CD4-positive, alpha-beta T cell treated with Interleukin-10 for 1 hour (primary cell): ENCODE measurements at regions not wholly inside any gene's neighbourhood (a gene's known extent, or its start where the extent isn't known, plus 50 kb on each side); places are given as distances from the start of the nearest gene placed in this dataset.

ENCODE experiments used
- DNase-seq: peaks from one replicate; pipeline ENCODE4 v3.0.0-alpha.2; 2020

GRCh38 chr1:38326856-38327255 is 280.3 kb upstream of the POU3F1 start:
- no peak for DNase-seq

DNA sequence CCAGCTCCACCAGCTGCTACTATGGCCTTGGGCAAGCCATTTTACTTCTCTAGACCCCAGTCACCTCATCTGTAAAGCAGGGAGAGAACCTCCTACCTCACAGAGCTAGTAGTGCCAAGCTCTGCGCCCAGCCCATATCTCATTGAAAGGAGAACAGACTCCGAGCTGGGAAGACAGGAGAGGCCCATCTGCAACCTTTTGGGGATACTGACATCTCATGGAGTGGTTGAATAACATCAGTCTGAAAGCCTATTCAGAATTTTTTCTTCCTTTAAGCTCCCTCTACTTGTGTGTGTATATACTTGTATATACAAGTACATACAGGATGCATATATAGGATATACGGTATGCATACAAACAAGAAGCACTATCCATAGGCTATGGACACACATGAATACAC is 279.5 kb upstream of the POU3F1 start:
- no peak for DNase-seq

DNA sequence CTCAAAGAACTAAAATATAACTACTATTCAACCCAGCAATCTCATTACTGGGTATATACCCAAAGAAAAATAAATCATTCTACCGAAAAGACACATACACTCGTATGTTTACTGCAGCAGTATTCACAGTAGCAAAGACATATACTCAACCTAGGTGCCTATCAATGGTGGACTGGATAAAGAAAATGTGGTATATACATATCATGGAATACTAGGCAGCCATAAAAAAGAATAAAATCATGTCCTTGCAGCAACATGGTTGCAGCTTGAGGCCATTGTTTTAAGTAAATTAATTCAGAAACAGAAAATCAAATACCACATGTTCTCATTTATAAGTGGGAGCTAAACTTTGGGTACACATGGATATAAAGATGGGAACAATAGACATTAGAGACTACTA is 266.2 kb upstream of the POU3F1 start:
- no peak for DNase-seq

DNA sequence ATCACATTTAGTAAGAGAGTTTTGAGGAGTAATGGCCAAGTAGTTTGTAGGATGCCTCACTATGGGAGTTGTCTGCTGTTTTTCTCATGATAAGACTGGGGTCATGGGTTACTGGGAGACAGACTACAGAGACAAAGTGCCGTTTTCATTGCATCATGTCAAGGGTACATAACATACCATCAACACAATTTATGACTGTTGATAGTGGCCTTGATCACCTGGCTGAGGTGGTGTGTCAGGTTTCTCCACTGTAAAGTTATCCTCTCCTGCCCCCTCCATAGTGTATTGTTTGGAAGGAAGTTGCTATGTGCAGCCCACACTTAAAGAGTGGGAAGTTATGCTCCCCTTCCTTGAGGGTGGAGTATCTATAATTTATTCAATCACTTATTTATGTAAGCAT is 263.5 kb upstream of the POU3F1 start:
- DNase-seq, result no peak

DNA sequence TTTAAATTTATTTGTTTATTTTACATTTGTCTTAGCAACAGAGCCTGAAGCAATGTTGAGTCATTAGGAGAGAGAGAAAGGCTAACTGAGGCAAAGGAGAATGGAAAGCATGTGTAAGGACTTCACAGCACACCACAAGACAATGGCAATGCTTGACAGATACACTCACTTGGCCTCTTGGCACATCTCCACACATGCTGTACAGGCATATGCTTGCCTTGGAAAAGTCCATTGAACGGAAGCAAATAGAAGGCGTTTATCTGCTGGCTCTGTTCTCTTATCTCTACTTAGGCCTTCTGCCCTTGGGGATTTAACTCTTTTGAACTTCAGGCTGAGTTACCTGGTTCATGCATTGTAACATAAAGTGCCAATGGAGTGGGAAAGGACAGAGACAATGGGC is 262.2 kb upstream of the POU3F1 start:
- DNase-seq, result no peak

- DNase-seq, result no peak
Observed at GRCh38 chr1:38305666-38306065, 259.1 kb upstream of the POU3F1 start.

DNA sequence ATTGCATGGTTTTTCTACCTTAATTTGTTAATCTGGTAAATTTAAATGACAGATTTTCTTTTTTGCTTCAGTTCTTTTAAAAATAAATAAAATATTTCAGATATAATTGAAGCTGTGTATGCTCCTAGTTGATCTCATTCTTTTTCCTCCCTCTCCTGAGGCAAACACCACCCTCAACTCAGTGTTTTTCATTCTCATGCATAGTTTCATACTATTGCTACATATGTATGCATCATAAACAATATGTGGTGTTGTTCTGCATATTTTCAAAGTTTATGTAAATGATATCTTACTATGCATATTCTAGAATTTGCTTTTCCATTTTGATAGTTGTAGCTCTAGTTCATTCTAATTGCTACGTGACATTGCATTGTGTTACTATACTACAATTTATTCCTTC is 257.2 kb upstream of the POU3F1 start:
- no peak for DNase-seq

GRCh38 chr1:38301040-38301439 is 254.4 kb upstream of the POU3F1 start:
- DNase-seq, result no peak

DNA sequence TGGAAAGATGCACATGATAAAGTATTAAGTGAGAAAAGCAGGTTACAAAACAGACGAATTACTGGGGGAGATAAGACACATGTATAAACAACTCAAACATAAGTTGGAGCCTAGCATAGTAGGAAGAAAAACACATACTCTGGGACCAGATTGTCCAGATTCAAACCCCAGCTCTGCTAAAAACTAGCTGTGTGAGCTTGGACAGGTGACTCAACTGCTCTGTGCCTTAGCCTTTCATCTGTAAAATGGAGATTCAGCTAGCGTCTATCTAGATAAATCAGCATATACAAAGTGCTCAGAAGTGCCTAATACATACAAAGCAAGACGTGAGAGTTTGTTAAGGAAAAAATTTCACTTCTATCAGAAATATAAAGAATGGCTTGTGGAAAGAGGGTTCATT is 254.0 kb upstream of the POU3F1 start:
- no peak for DNase-seq

DNA sequence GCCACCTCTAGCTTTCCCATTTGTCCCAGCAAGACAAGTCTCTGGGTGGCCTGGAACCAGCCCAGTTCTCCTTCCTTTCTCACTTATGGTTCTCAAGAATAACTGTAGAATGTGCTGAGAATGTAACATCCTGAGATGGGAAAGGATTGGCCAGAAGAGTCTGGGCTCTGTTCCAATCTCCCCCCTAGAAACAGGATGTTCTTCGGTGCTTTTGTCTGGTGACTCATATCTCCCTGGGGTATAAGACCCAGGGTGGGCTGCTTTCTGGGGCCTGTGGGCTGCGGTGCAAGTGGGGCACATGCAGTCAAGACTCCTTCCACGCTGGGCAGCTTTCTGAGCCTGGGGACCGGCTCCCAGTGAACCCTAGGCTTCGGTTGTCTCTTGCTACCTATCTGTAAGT is 251.2 kb upstream of the POU3F1 start:
- DNase-seq, result no peak

GRCh38 chr1:38297246-38297645 is 250.7 kb upstream of the POU3F1 start:
- DNase-seq, result no peak

DNA sequence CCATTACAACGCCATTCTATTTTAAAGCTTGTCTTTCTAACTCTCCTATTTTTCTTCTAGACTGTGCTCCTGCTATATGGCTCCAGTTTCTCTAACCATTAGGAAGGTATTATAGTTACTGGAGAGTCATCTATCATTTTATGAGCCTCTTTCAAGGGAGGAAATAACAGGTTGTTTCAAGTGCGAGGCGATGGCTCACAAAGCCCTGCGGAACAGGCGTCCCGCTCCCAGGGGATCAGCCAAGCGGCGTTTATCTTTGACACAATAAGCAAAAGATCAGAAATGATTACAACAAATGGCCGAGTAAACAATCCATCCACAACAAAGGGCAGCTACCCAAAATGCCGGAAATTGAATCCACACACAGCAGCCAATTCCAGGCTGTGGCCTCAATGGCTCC is 249.5 kb upstream of the POU3F1 start:
- no peak for DNase-seq

GRCh38 chr1:38293567-38293966 is 247.0 kb upstream of the POU3F1 start:
- no peak for DNase-seq

DNA sequence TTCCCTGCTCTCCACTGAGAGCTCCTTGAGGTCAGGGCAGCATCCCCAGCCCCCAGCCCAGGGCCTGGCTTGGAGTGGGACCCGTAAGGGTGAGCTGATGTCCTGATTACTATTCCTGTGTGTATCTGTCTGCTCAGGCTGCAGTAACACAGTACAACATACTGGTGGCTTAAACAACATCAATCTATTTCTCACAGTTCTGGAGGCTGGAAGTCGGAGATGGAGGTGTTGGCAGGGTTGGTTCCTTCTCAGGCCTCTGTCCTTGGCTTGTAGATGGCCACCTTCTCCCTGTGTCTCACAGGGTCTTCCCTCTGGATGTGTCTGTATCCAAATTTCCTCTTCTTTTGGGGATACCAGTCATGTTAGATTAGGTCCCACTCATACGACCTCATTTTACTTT is 246.4 kb upstream of the POU3F1 start:
- no peak for DNase-seq

- no peak for DNase-seq
Observed at GRCh38 chr1:38291906-38292521, 245.4 kb upstream of the POU3F1 start.

GRCh38 chr1:38291336-38291735 is 244.7 kb upstream of the POU3F1 start:
- DNase-seq, result no peak

GRCh38 chr1:38289034-38289433 is 242.4 kb upstream of the POU3F1 start:
- no peak for DNase-seq

DNA sequence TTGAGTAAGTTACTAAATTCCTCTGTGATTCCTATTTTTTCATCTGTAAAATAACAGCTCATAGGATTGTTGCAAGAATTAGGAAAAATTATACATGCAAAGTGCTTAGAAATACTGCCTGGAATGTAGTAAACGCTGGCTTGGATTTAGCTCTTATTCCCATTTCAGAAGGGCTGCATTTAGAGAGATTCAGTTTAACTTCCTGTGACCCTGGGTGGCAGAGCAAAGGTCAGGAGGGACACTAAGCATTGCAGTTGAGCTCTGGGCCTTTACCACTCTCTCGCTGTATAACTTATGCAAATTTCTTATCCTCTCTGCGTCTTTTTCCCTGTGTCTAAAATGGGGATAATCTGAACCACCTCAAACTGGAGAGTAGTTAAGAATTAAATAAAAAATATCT is 241.0 kb upstream of the POU3F1 start:
- DNase-seq, result no peak

GRCh38 chr1:38287036-38287435 is 240.4 kb upstream of the POU3F1 start:
- DNase-seq, result no peak

DNA sequence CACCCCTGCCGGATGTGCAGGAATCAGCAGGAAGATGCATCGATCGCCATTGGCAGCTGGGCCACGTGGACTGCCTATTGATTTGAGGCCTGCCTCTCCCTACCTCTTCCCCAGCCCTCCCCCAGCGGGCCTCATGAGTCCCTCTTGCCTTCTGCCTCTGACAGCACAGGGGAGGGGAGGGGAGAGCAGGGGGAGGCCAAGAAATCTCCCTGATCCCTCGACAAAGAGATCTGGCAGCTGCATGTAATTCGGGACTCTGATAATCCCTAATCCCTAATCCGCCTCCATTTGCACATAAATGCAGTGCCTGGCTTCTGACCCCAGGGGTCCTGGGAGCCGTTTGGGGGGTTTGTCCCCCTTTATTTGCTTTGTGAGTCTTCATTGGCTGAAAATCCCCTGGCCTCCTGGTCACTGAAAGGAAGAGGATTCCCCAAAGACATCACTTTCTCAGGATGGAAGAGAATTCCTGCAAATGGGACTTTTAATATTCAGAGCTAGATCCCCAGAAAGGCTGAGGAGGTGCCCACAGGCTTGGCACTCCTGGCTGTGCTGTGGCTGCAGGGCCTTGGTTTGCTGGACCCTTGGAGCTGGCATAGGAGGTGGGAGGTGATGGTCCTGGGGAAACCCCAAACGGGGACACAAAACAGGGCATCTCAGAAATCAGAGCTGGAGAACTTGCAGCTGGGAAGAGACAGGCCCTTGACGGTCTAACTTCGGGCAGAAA is 239.4 kb upstream of the POU3F1 start:
- DNase-seq, result no peak

- DNase-seq, result no peak
Observed at GRCh38 chr1:38284953-38285352, 238.4 kb upstream of the POU3F1 start.

DNA sequence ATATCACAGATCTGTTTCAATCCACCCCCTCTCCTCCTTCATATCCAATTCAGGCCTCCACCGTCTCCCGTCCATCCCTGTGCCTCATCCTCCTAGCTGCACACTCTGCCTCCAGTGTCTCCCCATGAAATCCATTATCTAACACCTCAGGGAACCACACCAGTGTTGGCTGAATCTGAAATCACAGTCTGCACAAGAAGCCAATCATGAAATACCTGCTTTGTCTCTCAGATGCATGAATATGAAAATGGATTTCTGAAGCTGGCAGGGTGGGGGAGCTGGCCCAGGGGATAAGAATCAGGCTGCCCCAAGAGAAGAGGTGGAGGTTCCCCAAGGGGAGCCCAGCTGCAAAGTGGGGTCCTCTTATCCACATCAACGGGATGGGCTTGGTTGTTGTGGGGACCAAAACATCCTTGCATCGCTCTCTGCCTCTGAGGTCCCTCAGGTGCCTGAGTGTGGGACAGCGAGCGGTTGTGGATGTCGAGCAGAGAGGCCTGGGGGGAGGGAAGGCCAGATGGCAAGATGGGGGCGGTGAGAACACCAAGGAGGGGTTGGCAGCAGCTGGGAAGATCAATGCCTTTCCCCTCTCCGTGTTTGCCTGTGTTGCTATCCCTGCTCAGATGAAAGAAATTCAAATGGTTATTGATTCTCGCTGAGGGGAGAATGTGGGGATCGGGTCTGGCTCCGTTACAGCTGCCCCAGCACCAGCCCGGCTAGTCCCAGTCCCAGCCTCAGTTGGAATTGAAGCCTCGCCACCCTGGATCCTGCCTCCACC is 237.3 kb upstream of the POU3F1 start:
- DNase-seq, result no peak

GRCh38 chr1:38279148-38279547 is 232.6 kb upstream of the POU3F1 start:
- no peak for DNase-seq

GRCh38 chr1:38277646-38278045 is 231.1 kb upstream of the POU3F1 start:
- DNase-seq, result no peak
